GM19452 (cell line): ENCODE measurements at regions not wholly inside any gene's neighbourhood (a gene's known extent, or its start where the extent isn't known, plus 50 kb on each side); places are given as distances from the start of the nearest gene placed in this dataset.
"Not testable (repeated sequence)": the region's sequence is repeated elsewhere in the genome, so short reads cannot be mapped to it uniquely, and the experiment has no call there.

Source experiments
- ATAC-seq: cut with Tn5 transposase; IDR thresholded peaks from one replicate; pipeline ENCODE4 v1.9.1; 2021; ENCODE audit not compliant: unreplicated experiment

- not testable (repeated sequence) for ATAC-seq
Measured at GRCh38 chr6:26720663-26721218, 61.2 kb upstream of the ZNF322 start.

DNA sequence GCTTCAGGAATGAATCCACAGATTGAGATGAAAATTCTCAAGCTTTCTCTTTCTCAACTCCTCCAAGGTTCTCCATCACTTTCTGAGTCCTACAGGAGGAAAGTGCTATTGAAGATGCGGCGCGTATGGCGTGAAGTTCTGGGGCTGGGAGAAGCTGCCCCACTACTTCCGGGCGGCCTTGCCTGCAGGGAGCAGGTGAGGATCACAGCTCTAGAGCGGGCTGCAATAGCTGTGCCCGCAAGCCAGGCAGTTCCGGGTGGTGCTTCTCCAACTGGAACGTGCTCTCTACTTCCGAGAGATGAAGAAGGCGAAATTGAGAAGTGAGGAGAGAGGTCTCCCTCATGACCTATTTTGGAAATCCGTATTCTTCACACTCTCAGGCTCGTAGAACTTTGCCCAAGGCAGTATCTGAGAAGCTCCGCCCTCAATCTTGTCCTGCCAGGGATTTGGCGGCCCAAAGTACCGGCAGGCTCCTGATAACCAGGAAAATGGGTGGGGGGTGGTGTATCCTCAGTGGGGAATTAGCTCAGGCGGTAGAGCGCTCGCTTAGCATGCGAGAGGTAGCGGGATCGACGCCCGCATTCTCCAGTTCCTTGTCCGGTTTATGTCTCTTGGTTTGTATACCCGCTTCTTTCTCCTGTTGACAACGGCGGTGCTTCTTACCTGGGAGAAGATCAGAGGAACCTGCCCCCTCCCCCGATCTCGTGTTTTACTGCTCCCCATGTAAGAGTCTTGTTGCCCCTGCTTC is 70.6 kb upstream of the ZNF322 start:
- ATAC-seq = not testable (repeated sequence)

DNA sequence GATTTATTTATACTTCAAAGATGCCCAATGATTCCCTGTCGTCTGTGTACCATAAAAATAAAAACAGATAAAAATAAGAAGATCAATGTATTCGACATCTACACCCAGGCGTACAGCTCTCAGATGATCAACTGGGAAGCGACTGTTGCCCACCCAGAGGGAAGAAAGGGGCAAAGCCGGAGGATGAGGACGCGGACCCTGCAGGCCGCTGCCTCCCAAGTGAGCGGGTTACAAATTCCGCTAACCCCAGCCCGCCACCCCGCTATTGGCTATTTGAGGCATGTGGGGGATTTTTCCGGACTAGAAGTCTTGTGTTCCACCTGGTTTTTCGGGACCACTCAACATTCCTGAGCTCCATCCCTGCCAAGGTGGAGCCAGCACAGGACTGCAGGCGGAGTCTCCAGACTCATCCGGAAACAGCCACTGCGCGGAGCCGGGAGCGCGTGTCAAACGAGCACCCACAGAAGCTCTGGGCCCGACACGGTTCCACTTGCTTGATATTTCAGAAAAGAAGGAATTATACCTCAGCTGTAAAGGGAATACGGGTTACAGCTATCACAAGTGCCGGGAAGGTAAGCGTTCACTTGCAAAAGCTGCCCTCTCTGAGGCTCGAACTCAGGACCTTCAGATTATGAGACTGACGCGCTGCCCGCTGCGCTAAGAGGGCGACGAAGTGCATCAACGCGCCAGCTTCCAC is 75.4 kb upstream of the ZNF322 start:
- ATAC-seq = not testable (repeated sequence)

DNA sequence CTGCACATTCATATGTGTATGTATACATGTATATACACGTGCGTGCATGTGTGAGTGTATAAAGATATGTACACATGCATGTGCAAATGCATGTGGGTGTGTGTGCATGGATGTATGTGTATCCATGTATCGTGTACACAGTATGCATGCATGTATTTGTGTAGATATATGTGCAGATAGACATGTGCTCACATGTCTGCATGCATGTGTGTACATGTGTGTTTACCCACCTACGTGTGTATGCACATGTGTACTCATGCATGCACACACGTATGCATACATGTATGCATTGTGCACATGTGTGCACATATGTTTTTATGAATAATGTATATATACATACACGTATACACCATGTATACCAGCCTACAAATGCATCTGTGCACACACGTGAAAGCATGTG is 80.3 kb upstream of the ZNF322 start:
- ATAC-seq = no peak

DNA sequence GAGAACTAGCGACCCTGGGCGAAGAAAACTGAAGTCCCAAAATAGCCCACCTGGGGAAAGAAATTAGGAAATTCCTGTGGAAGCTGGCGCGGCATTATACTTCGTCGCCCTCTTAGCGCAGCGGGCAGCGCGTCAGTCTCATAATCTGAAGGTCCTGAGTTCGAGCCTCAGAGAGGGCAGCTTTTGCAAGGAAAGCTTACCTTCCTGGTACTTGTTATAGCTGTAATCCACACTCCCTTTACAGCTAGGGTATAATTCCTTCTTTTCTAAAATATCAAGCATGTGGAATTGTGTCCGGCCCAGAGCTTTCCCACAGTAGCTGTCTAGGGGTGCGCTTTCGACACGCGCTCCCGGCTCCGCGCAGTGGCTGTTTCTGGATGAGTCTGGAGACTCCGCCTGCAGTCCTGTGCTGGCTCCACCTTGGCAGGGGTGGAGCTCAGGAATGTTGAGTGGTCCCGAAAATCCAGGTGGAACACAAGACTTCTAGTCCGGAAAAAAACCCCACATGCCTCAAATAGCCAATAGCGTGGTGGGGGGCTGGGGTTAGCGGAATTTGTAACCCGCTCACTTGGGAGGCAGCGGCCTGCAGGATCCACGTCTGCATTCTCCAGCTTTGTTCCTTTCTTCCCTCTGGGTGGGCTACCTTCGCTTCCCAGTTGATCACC is 83.7 kb upstream of the ZNF322 start:
- ATAC-seq = no peak

GRCh38 chr6:26743941-26744699 is 84.6 kb upstream of the ZNF322 start:
- ATAC-seq = no peak

DNA sequence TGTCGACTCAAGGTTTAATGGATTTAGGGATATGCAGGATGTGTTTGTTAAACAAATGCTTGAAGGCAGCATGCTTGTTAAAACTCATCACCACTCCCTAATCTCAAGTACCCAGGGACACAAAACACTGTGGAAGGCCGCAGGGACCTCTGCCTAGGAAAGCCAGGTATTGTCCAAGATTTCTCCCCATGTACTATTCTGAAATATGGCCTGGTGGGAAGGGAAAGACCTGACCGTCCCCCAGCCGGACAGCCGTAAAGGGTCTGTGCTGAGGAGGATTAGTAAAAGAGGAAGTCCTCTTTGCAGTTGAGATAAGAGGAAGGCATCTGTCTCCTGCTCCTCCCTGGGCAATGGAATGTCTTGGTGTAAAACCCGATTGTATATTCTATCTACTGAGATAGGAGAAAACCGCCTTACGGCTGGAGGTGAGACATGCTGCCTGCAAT is 85.3 kb upstream of the ZNF322 start:
- not testable (repeated sequence) for ATAC-seq

- ATAC-seq = not testable (repeated sequence)
Measured at GRCh38 chr6:26745964-26746363, 86.4 kb upstream of the ZNF322 start.

- not testable (repeated sequence) for ATAC-seq
Measured at GRCh38 chr6:26749126-26749758, 89.7 kb upstream of the ZNF322 start.

GRCh38 chr6:26749759-26750126 is 90.2 kb upstream of the ZNF322 start:
- not testable (repeated sequence) for ATAC-seq

DNA sequence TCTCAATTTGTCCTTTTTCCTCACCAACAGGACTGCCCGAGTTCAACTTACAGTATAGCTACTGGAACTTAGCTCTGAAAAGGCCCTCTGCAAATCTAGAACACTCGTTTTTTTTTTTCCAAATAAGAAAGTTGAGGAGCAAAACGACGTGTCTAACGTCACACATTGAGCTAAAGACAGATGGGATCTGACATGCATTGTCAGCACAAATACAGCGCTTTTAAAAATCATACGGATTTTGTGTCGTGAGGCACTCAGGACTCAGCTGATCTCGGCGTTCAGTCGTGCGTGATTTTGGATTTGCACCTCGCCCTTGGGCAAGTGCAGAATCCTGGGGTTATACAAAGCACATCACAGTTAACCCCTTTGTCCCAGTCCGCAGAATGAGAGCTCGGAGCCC is 94.7 kb upstream of the ZNF322 start:
- no peak for ATAC-seq

DNA sequence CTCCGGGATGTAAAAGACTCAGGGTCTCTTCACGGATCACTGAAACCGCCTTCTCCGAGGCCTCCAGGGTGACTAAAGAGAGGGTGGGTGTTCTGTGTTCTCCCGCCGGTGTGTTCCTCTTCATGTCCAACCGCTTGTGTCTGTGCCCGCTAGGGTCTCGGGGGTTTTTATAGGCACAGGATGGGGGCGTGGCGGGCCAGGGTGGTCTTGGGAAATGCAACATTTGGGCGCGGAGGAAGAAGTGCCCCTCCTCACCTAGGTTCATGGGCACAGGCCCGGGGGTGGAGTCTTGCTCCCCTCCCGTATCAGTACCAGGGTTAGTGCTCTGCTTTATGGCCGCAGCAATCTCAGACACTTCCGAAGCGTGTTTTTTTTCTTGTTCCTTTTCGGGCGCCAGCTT is 95.3 kb upstream of the ZNF322 start:
- not testable (repeated sequence) for ATAC-seq

- not testable (repeated sequence) for ATAC-seq
Measured at GRCh38 chr6:26756067-26756805, 96.7 kb upstream of the ZNF322 start.

DNA sequence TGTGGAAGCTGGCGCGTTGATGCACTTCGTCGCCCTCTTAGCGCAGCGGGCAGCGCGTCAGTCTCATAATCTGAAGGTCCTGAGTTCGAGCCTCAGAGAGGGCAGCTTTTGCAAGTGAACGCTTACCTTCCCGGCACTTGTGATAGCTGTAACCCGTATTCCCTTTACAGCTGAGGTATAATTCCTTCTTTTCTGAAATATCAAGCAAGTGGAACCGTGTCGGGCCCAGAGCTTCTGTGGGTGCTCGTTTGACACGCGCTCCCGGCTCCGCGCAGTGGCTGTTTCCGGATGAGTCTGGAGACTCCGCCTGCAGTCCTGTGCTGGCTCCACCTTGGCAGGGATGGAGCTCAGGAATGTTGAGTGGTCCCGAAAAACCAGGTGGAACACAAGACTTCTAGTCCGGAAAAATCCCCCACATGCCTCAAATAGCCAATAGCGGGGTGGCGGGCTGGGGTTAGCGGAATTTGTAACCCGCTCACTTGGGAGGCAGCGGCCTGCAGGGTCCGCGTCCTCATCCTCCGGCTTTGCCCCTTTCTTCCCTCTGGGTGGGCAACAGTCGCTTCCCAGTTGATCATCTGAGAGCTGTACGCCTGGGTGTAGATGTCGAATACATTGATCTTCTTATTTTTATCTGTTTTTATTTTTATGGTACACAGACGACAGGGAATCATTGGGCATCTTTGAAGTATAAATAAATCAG is 106.8 kb upstream of the ZNF322 start:
- ATAC-seq = not testable (repeated sequence)

DNA sequence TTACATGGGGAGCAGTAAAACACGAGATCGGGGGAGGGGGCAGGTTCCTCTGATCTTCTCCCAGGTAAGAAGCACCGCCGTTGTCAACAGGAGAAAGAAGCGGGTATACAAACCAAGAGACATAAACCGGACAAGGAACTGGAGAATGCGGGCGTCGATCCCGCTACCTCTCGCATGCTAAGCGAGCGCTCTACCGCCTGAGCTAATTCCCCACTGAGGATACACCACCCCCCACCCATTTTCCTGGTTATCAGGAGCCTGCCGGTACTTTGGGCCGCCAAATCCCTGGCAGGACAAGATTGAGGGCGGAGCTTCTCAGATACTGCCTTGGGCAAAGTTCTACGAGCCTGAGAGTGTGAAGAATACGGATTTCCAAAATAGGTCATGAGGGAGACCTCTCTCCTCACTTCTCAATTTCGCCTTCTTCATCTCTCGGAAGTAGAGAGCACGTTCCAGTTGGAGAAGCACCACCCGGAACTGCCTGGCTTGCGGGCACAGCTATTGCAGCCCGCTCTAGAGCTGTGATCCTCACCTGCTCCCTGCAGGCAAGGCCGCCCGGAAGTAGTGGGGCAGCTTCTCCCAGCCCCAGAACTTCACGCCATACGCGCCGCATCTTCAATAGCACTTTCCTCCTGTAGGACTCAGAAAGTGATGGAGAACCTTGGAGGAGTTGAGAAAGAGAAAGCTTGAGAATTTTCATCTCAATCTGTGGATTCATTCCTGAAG is 111.6 kb upstream of the ZNF322 start:
- ATAC-seq = not testable (repeated sequence)

DNA sequence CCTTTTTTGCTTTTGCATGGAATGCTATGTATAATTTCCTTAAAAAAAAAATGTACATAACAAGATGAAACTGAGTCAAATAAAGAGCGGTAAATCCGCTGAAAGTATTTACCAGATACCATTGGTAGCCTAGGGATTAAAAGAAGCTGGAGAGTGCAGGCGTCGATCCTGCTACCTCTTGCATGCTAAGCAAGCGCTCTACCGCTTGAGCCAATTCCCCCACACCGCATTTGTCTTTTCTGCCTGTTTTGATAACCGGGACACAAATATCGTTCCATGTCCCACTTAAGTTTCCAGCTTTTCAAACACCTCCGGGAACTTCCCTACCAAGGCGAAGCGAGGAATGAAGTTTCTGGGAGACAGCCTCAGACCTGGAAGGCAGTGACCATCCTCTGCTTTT is 113.9 kb upstream of the ZNF322 start:
- ATAC-seq = not testable (repeated sequence)

DNA sequence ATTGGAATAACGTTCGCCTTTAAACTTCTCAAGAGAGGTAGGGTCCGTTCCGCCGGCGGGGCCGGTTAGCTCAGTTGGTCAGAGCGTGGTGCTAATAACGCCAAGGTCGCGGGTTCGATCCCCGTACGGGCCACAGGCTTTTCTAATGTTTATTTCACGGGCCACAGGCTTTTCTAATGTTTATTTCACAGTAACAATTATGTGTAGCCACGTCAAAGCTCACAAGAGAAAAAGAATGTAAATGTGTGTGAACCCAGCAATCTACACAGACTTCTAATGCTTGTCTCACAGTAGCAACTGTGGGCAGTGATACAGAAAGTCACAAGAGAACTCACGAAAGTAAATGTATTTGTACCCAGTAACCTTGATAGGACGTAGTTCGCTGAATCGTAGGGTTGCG is 121.0 kb upstream of the ZNF322 start:
- not testable (repeated sequence) for ATAC-seq
